Omental fat pad (tissue), 3 donors: ENCODE measurements at regions not wholly inside any gene's neighbourhood (a gene's known extent, or its start where the extent isn't known, plus 50 kb on each side); places are given as distances from the start of the nearest gene placed in this dataset.

Experiments used
- ATAC-seq: fragments of 150-250 bp; one replicate; pipeline ENCODE4 v1.9.1; 2016; ENCODE audit warnings: mild to moderate bottlenecking, moderate library complexity; ENCODE audit not compliant: low FRiP score
- DNase-seq: peaks from one replicate; pipeline ENCODE4 v3.0.0-alpha.2; 2019; ENCODE audit warnings: low spot score
- CTCF ChIP-seq, 3 donors: fragments of 450-650 bp; IDR thresholded peaks; one replicate each; pipeline ENCODE4 v1.5.1; 2016 to 2017; ENCODE audit warnings: antibody characterized with exemption in 3 of 3, mild to moderate bottlenecking in 3 of 3, moderate library complexity in 2 of 3

- TF ChIP-seq CTCF (IDR thresholded peaks at IDR 0.05) = no peak
- DNase-seq (no peak), ATAC-seq (no peak)
These were observed 190.7 kb downstream of the INSIG2 start for GRCh38 chr2:118279005-118279404.

- DNase-seq = no peak
- no peak for TF ChIP-seq CTCF (IDR thresholded peaks at IDR 0.05)
- no peak for ATAC-seq
These were observed 189.8 kb downstream of the INSIG2 start for GRCh38 chr2:118278046-118278445.

GRCh38 chr2:118274841-118275510 lies 186.7 kb downstream of the INSIG2 start:
- TF ChIP-seq CTCF (IDR thresholded peaks at IDR 0.05) = no peak
- DNase-seq = no peak
- no peak for ATAC-seq

GRCh38 chr2:118272391-118272790 lies 184.1 kb downstream of the INSIG2 start:
- no peak for ATAC-seq
- DNase-seq = no peak
- TF ChIP-seq CTCF (IDR thresholded peaks at IDR 0.05) = no peak

- TF ChIP-seq CTCF (IDR thresholded peaks at IDR 0.05) = no peak
- DNase-seq = no peak
- no peak for ATAC-seq
These were observed 181.3 kb downstream of the INSIG2 start for GRCh38 chr2:118269408-118270051.

- no peak for TF ChIP-seq CTCF (IDR thresholded peaks at IDR 0.05)
- DNase-seq (no peak), ATAC-seq (no peak)
These were observed 180.0 kb downstream of the INSIG2 start for GRCh38 chr2:118268268-118268667.

GRCh38 chr2:118265873-118266455 lies 177.7 kb downstream of the INSIG2 start:
- DNase-seq (no peak), ATAC-seq (no peak)
- no peak for TF ChIP-seq CTCF (IDR thresholded peaks at IDR 0.05)
